ENCODE measurements at regions not wholly inside any gene's neighbourhood (a gene's known extent, or its start where the extent isn't known, plus 50 kb on each side); places are given as distances from the start of the nearest gene placed in this dataset.

- no peaks in the 10 kb centered on the region for H3F3A ChIP-seq (ENCODE audit: insufficient read depth)
- no peaks in the 10 kb centered on the region for H3K9me3 ChIP-seq (ENCODE audit: insufficient read depth, low read length)
- H3K9ac ChIP-seq (ENCODE audit: low read length): no peak overlapping the region
- no peaks in the 10 kb centered on the region for H3K27me3 ChIP-seq (ENCODE audit: low read length)
- H4K20me1 ChIP-seq (ENCODE audit: low read depth, low read length): no peaks in the 10 kb centered on the region
- no peaks in the 10 kb centered on the region for H3K79me2 ChIP-seq (ENCODE audit: insufficient read depth, low read length)
- TF ChIP-seq CTCF (IDR thresholded peaks at IDR 0.05; ENCODE audit: insufficient read depth, low read length, poor library complexity, severe bottlenecking): no peak
- no peak for TF ChIP-seq EZH2phosphoT487 (conservative IDR thresholded peaks at IDR 0.05; ENCODE audit: low read length)
- no peak overlapping the region for H3K27ac ChIP-seq (ENCODE audit: low read depth, low read length)
- no peak overlapping the region for H3K4me2 ChIP-seq (ENCODE audit: low read depth, low read length, poor library complexity, severe bottlenecking)
- no peaks in the 10 kb centered on the region for H3K36me3 ChIP-seq (ENCODE audit: low read length)
- no peak overlapping the region for H2AFZ ChIP-seq (ENCODE audit: low read depth, low read length, severe bottlenecking)
- no peaks in the 10 kb centered on the region for H3K9me2 ChIP-seq (replicated peaks; ENCODE audit: insufficient read depth, low read length)
- no peak overlapping the region for H3K4me3 ChIP-seq (ENCODE audit: insufficient read depth, low read length, poor library complexity, severe bottlenecking)
Measured at GRCh38 chr3:72587282-72587681, 261.0 kb downstream of the SHQ1 start.

- TF ChIP-seq CTCF (IDR thresholded peaks at IDR 0.05; ENCODE audit: insufficient read depth, low read length, poor library complexity, severe bottlenecking): no peak
- no peak for TF ChIP-seq EZH2phosphoT487 (conservative IDR thresholded peaks at IDR 0.05; ENCODE audit: low read length)
- Histone ChIP-seq H3K4me3 (ENCODE audit: insufficient read depth, low read length, poor library complexity, severe bottlenecking) (no peak overlapping the region), H3K4me2 (ENCODE audit: low read depth, low read length, poor library complexity, severe bottlenecking) (no peak overlapping the region), H3K9ac (ENCODE audit: low read length) (no peak overlapping the region), H3K79me2 (ENCODE audit: insufficient read depth, low read length) (no peaks in the 10 kb centered on the region), H3K36me3 (ENCODE audit: low read length) (no peaks in the 10 kb centered on the region), H2AFZ (ENCODE audit: low read depth, low read length, severe bottlenecking) (no peak overlapping the region), H4K20me1 (ENCODE audit: low read depth, low read length) (no peaks in the 10 kb centered on the region), H3F3A (ENCODE audit: insufficient read depth) (no peaks in the 10 kb centered on the region), H3K9me2 (replicated peaks; ENCODE audit: insufficient read depth, low read length) (no peaks in the 10 kb centered on the region), H3K27ac (ENCODE audit: low read depth, low read length) (no peak overlapping the region), H3K27me3 (ENCODE audit: low read length) (no peaks in the 10 kb centered on the region), H3K9me3 (ENCODE audit: insufficient read depth, low read length) (no peaks in the 10 kb centered on the region)
Measured at GRCh38 chr3:72586694-72587093, 261.6 kb downstream of the SHQ1 start.

GRCh38 chr3:72585966-72586365 is 262.3 kb downstream of the SHQ1 start:
- Histone ChIP-seq H3K27ac (ENCODE audit: low read depth, low read length) (no peak overlapping the region), H3F3A (ENCODE audit: insufficient read depth) (no peaks in the 10 kb centered on the region), H3K9ac (ENCODE audit: low read length) (no peak overlapping the region), H3K4me3 (ENCODE audit: insufficient read depth, low read length, poor library complexity, severe bottlenecking) (no peak overlapping the region), H3K79me2 (ENCODE audit: insufficient read depth, low read length) (no peaks in the 10 kb centered on the region), H3K9me3 (ENCODE audit: insufficient read depth, low read length) (no peaks in the 10 kb centered on the region), H3K9me2 (replicated peaks; ENCODE audit: insufficient read depth, low read length) (no peaks in the 10 kb centered on the region), H3K4me2 (ENCODE audit: low read depth, low read length, poor library complexity, severe bottlenecking) (no peak overlapping the region), H3K36me3 (ENCODE audit: low read length) (no peaks in the 10 kb centered on the region), H3K27me3 (ENCODE audit: low read length) (no peaks in the 10 kb centered on the region), H4K20me1 (ENCODE audit: low read depth, low read length) (no peaks in the 10 kb centered on the region), H2AFZ (ENCODE audit: low read depth, low read length, severe bottlenecking) (no peak overlapping the region)
- TF ChIP-seq EZH2phosphoT487 (conservative IDR thresholded peaks at IDR 0.05; ENCODE audit: low read length) (no peak), CTCF (IDR thresholded peaks at IDR 0.05; ENCODE audit: insufficient read depth, low read length, poor library complexity, severe bottlenecking) (no peak)

GRCh38 chr3:72584262-72584661 is 264.0 kb downstream of the SHQ1 start:
- TF ChIP-seq EZH2phosphoT487 (conservative IDR thresholded peaks at IDR 0.05; ENCODE audit: low read length): no peak
- no peak for TF ChIP-seq CTCF (IDR thresholded peaks at IDR 0.05; ENCODE audit: insufficient read depth, low read length, poor library complexity, severe bottlenecking)

More at GRCh38 chr3:72584262-72584661, 264.0 kb downstream of the SHQ1 start:
- H3K36me3 ChIP-seq (ENCODE audit: low read length): no peaks in the 10 kb centered on the region
- H3K79me2 ChIP-seq (ENCODE audit: insufficient read depth, low read length): no peaks in the 10 kb centered on the region
- H3K9me3 ChIP-seq (ENCODE audit: insufficient read depth, low read length): no peaks in the 10 kb centered on the region
- H3K9me2 ChIP-seq (replicated peaks; ENCODE audit: insufficient read depth, low read length): no peaks in the 10 kb centered on the region
- H3K4me2 ChIP-seq (ENCODE audit: low read depth, low read length, poor library complexity, severe bottlenecking): no peak overlapping the region
- H4K20me1 ChIP-seq (ENCODE audit: low read depth, low read length): no peaks in the 10 kb centered on the region
- H3K27me3 ChIP-seq (ENCODE audit: low read length): no peaks in the 10 kb centered on the region
- no peak overlapping the region for H3K9ac ChIP-seq (ENCODE audit: low read length)
- H3K4me3 ChIP-seq (ENCODE audit: insufficient read depth, low read length, poor library complexity, severe bottlenecking): no peak overlapping the region
- H3K27ac ChIP-seq (ENCODE audit: low read depth, low read length): no peak overlapping the region
- H2AFZ ChIP-seq (ENCODE audit: low read depth, low read length, severe bottlenecking): no peak overlapping the region
- no peaks in the 10 kb centered on the region for H3F3A ChIP-seq (ENCODE audit: insufficient read depth)

Measured in SU-DHL-6 (cell line).